GM12801 (cell line): ENCODE measurements at regions not wholly inside any gene's neighbourhood (a gene's known extent, or its start where the extent isn't known, plus 50 kb on each side); places are given as distances from the start of the nearest gene placed in this dataset.

ENCODE experiments used
- CTCF ChIP-seq: IDR thresholded peaks from one replicate; pipeline ENCODE4 v1.5.1; 2011; ENCODE audit warnings: control low read depth; ENCODE audit not compliant: insufficient read length; ENCODE audit errors: extremely low read depth

GRCh38 chr7:114802632-114803031 is 119.3 kb upstream of the MDFIC start:
- TF ChIP-seq CTCF, result no peak

- no peak for TF ChIP-seq CTCF
Measured at GRCh38 chr7:114806590-114807162, 115.2 kb upstream of the MDFIC start.

- TF ChIP-seq CTCF, result no peak
Measured at GRCh38 chr7:114812570-114812969, 109.3 kb upstream of the MDFIC start.

- TF ChIP-seq CTCF, result no peak
Measured at GRCh38 chr7:114813624-114814023, 108.3 kb upstream of the MDFIC start.

- TF ChIP-seq CTCF, result no peak
Measured at GRCh38 chr7:114818501-114818900, 103.4 kb upstream of the MDFIC start.

- no peak for TF ChIP-seq CTCF
Measured at GRCh38 chr7:114819616-114820362, 102.1 kb upstream of the MDFIC start.

GRCh38 chr7:114821030-114821900 is 100.6 kb upstream of the MDFIC start:
- TF ChIP-seq CTCF, result no peak
